GM18861 (cell line): ENCODE measurements at regions not wholly inside any gene's neighbourhood (a gene's known extent, or its start where the extent isn't known, plus 50 kb on each side); places are given as distances from the start of the nearest gene placed in this dataset.

Experiments
- ATAC-seq: cut with Tn5 transposase; IDR thresholded peaks from one replicate; pipeline ENCODE4 v1.9.1; 2021; ENCODE audit not compliant: unreplicated experiment

DNA sequence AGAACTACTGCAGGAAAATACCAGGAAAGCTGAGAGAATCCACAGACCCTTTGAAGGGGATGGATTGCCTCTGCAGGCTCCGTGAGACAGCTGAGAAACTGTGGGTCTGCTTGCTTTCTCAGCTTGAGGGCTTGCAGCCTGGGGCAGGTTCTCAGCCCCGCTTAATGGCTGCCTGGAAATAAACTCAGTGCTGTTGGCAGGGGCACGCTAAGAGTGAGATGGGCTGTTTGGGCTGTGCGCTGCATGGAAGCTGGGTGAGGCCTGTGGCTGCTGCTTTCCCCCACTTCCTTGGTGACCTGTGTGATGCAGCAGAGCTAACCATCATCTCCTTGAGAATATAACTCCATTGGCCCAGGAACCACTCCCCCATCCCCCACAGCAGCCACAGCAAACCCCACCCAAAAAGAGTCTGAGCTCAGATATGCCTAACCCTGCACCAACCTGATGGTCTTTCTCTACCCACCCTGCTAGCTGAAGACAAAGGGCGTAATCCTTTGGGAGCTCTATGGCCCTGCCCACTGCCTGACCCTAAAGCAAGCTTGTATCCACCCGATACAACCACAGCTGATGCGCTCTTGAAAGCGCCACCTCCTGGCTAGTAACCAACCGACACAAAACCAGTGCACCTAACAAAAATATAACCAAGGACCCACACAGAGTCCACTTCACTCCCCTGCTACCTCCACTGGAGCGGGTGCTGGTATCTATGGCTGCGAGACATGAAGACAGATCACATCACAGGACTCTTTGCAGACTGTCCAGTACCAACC is 800.6 kb upstream of the MAP3K7 start:
- ATAC-seq = no peak

DNA sequence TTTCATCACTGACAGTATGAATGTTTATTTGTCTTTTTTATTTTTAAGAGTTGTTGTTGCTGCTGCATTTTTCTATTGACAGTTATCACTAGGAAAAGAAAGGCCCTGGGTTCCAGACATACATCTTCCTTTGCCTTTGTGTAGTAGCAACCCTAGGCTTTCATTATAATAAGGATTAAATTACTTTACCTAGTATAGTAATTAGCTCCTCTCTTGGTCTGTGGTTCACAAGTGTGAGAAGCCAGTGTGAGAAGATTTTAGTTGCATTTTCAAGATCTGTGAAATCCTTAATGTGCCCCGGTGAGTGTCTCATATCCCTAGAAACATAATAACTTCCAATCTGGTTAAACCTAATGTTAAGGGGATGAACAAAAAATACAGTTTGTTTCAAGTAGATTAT is 799.3 kb upstream of the MAP3K7 start:
- no peak for ATAC-seq

DNA sequence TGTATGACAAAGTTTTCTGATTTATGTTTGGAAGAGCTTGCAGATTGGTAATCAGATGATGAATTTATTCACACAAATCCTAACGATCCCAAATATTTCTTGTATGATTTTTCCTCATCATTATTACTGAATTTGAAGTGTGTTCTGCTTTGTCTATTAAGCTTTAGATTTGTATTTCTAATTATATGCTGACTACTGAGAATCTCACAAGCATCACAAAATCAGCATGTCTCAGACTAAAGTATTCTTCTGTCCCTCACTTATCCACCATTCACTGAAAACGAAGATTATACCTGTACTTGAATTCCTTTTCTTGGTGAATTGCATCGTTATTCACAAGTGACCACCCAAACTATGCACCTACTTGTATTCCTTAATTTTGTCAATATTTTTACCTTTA is 796.3 kb upstream of the MAP3K7 start:
- no peak for ATAC-seq

DNA sequence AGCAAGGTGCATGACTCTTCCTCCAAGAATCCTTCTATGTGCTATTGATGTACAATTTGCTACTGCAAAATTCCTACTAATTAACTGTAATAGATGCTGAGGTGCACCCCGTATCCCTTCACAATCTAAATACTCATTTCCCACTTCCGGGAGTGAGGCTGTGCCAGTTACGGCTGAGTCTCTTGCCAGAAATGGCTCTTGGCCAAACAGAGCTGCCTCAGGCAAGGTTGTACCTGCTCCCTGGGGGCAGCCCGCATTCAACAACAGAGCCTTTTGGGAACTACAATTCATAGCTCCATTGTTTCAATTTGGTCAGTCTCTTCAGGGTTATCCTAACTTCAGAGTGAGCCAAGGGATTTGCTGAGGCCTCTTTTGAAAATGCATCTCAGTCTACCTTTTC is 789.8 kb upstream of the MAP3K7 start:
- ATAC-seq = no peak

DNA sequence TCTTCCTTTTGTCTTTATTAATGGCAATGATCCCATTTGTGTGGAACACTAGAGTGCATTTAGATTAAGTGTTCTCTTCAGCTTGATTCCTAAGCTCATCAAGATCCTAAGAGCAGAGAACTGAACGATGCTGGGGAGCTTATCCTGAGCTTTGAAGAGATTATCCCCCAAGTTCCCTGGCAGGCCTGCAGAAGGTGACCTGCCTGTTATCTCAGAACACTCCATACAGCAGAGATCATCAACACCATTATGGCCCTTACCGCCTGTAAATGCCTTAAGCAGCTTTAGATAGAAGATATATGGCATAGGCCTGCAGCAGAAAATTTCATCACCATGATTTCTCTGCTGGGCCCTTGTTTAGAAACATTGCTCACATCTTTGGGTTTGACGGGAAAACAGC is 779.9 kb upstream of the MAP3K7 start:
- no peak for ATAC-seq

DNA sequence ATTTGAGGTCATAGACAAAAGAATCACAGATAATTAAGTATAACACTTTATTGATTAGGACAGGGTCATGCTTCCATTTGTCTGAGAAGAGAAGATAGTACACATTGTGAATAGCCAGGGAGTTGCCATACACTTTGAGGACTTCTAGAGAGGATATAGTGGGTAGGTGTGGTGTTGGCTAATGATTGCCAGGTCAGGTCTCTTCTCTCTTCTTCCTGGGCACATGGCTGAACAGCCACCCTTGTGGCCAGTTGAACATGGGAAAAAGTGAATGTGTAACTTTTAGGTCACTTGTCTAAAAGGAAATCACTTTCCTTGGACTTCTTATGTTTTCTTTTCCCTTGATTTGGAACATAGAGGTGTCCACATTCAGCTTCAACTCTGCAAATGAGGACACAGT is 772.1 kb upstream of the MAP3K7 start:
- no peak for ATAC-seq

DNA sequence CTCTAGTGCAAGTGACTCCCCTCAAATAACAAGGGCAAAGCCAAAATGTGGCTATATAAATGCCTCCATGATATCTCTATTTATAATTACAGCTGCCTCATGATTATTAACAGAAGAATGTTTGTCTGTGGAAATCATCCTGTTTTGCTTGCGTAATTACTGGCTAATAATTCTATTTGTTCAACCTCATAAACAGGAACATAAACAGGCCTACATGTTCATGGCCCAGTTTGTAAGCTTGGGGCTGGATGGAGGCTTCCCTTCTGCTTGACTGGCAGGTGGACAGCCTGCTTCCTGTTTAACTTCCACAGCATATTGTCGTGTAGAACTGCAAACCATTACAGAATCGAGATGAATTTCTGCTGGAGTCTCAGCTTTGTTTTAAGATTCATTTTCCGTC is 766.0 kb upstream of the MAP3K7 start:
- ATAC-seq = no peak

DNA sequence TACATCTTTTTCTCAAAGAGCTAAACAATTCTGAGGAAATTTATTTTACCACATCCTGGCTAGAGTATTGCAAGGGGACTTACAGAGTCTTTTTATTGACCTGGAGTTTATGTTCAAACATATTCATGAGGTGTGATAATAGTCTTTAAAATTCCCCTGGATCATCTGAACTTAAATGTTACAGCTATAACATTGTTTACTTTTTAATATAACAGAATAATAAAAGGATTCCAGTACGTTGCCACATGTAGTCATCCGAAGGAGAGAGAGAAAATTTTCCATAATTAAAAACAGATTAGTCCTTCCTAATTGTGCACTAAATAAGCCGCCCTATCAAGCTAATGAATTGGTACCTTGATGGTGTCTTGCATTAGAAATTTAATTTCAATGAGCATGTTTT is 765.4 kb upstream of the MAP3K7 start:
- ATAC-seq = no peak

DNA sequence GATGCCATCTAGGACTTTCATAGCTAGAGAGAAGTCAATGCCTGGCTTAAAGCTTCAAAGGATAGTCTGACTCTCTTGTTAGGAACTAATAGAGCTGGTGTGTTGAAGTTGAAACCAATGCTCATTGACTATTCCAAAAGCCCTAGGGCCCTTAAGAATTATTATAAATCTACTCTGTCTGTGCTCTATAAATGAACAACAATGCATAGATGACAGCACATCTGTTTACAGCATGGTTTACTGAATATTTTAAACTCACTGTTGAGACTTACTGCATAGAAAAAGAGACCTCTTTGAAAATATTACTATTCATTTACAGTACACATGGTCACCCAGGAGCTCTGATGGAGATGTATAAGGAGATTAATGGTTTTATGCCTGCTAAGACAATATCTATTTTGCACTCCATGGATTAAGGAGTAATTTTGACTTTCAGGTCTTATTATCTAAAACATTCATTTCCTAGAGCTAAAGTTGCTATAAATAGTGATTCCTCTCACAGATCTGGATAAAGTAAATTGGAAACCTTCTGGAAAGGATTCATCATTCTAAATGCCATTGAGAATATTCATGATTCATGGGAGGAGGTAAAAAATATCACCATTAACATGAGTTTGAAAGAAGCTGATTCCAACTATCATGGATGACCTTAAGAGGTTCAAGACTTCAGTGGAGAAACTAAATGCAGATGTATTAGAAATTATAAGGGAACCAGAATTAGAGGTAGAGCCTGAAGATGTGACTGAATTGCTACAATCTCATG is 763.5 kb upstream of the MAP3K7 start:
- ATAC-seq = no peak

DNA sequence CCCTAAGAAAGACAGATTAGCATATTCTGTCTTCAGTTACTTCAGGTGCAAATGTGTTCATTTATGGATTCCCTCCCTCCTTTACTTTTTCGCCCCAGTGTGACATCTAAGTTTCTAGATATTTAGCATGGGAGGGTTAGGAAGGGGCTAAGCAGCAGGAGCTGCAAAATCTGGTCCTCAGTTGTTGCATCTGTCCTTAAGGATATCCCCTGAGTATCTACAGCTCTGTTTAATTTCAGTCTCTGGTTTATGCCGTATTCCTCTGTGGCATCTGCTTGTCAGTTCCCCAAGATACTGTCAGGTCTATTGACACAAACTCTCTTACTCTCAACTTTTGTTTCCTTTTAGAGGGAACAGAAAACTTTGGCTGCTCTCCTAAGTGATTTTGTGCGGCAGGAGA is 754.6 kb upstream of the MAP3K7 start:
- ATAC-seq = no peak

DNA sequence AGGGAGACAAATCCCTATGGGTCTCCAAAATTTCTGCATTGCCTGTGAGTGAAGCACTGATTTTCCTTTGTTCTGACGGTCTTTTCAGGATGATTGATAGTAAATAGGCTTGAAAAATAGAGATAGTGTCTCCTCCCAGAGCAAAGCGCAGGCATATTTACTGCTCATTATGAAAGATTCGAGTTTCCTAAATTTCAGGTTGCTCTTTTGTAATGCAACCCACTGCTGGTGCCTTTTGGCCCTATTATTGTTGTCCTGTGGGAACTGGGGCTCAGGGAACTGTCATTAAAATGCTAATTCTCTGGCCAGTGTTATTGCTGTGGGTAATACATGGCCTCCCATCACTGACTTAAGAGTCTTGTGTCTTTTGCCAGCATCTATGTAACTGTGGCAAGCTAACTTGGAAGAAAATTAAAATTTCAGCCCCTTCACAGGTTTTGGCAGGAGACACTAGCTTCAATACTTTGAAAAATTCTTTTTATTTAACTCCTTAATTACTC is 754.1 kb upstream of the MAP3K7 start:
- no peak for ATAC-seq

DNA sequence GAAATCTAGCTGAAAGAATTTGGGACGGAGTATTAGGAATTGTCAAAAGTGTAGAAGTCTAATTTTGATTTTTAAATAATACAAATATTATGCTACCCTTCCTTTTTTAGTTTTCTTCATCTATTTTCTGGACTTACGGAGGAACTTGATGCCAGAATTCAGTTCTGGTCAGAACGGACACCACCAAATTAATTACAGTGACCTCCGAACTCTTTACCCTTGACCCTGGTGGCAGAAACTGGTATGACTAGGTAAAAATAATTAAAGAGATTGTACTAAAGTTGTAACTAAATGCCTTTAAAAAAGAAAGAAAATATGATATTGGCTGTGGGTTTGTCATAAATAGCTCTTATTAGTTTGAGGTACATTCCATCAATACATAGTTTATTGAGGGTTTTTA is 751.1 kb upstream of the MAP3K7 start:
- ATAC-seq = no peak

DNA sequence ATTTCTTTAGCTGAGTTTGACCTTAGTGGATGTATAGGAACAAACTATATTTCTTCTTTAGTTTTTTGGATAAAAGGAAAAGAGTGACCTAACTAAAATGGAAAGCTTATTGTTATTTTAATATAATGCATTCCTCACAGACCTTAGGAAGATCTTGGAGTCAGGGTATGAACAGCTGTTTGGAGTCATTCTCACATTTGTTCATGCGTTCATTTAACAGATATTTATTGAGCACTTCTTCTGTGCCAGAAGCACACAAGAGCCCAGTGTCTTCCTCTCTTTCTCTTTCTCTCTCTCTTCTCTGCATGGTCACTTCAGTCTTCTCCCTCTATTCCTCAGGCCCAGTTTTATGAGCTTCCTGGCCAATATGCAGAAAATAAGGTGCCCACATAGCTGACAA is 744.0 kb upstream of the MAP3K7 start:
- ATAC-seq = no peak

DNA sequence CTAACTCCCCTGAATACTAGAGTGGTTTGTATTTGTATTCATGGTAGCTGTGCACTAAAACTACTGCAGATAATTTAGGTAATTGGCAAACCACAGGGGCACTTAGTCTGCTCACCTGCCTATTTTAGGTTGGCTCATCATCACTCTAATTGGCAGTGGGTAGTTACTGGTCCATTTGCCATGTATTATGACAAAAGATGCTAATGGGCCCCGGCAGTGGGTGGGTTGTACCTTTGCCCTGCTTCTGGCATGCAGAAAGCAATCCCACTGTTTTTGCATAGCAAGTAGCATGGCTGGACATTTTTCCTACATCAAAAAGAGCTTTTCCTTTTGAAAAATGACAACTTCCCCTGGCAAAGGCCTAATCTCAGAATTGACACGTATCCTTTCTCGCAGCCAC is 741.4 kb upstream of the MAP3K7 start:
- ATAC-seq = no peak

DNA sequence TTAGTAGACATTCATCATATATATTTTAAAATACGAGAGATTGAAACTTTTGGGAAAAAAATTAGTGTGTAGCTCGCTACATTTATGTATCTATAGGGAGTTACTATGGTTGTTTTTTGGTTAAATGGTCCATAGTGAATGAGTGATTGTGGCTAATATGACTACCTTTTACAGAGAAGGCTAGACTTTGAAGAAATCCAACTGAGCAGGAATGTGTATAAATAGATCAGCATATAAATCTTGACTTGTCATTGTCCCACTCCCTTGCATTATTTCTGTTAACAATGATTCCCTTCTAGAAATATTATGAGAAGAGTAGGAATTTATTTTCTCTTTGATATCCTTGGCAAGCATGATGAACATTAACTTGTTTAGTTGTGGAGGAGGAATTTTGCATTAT is 737.8 kb upstream of the MAP3K7 start:
- no peak for ATAC-seq

DNA sequence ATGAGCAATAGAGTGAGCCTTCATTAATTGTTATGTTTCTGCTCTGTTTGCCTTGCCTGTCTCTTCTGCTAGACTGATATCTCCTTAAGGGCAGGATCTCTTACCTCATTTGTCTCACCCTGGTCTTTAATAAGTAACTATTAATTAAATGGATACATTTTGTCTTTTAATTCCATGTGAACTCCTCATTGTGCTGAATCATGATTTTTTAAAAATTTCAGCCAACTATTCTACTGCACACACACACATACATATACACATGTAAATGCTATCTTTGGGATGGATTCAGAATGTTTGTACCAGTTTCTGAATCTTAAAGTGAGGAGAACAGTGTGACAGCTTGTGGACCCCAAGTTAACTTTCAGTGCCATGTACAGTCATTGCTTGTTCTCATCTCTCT is 731.1 kb upstream of the MAP3K7 start:
- no peak for ATAC-seq

DNA sequence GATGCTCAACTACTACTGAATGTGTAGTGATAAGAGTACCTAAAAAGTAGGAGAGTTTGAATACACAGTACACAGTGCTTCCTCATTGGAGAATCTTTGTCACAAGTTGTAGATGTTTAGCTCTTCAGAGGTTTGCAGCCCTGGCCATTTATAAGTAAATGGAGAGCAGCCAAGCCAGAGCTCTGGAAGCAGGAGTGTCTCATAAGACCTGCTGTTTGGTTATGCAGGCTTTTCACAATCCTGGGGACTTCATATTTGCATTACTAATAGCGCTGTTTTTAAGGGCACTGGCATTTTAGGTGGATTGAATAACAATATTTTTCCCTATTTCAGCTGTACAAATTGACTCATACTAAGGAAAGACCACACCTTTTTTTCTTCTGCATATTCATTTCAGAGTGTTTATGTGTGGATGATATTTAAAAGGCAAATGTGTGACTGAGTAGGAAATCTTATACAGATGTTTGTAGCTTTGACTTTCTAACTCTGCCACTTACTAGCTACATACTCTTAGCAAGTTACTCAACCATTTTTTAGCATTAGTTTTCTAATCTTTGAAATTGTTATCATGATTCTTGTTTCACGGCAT is 730.5 kb upstream of the MAP3K7 start:
- no peak for ATAC-seq

DNA sequence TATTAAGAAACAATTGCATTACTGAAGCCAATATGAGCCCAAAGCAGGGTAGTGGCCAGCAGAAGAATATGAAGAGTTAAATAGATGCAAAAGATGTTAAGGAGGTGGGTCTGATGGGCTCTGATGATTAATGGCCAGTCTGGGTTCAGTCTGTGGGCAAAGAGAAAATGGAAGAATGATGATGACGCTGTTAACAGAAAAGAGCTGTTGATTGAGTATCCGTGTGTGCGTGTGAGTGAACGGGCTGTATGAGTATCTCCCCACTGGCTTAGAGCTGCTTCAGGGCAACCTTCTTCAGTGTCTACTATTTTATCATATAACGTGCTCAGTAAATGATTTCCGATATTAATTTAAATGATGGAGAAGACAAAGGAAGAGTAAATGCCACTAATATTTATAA is 723.3 kb upstream of the MAP3K7 start:
- no peak for ATAC-seq

DNA sequence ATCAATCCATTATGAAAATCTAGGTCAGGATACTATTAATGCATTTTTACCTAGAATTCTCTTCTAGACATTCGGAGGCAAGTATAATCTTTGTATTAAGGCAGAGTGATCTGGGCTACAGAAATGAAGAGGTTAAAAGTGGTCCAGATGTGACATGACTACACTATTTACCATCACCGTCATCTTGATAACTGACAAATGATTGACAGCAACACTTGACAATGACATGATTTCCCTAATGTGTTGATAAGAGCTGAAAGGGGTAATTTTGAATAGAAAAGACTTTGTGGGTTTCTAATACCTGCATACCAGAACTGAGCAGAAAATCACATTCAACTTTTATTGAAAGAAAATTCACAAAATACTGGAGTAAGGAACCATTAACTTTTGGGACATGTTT is 718.9 kb upstream of the MAP3K7 start:
- no peak for ATAC-seq

DNA sequence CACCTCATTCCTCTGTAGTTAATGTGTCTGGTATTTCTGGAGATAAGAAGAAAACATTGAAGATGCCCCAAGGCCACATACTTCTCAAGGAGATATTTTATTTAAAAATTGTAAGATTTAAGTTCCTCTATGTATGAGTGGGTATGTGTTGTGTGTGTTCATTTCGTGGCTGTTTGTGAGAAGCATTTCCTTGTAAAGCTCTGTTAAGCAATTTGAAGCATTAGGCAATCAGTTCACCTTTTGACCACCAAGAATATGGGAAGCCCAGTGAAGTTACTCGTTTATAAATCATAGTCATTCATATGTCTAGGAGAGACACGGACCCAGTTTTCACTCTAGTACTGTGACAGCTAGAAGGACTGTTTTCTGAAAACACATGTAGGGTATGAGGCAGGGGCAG is 717.6 kb upstream of the MAP3K7 start:
- ATAC-seq = no peak

DNA sequence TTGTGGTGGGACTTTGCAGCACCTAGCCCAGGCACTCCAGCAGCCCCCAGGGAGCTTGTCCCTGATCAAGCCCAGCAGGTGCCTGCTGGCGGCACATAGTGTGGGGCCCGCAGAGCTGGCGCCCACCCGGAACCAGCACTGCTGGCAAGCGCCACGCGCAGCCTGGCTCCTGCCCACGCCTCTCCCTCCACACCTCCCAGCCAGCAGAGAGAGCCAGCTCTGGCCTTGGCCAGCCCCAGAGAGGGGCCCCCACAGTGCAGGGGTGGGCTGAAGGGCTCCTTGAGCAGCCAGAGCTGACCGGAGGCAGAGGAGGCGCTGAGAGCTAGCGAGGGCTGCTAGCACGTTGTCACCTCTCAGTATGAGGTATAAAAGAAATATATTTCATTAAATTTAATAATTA is 716.5 kb upstream of the MAP3K7 start:
- ATAC-seq = no peak
